NB4 (cell line): ENCODE measurements at regions not wholly inside any gene's neighbourhood (a gene's known extent, or its start where the extent isn't known, plus 50 kb on each side); places are given as distances from the start of the nearest gene placed in this dataset.

Source experiments
- MYC ChIP-seq: IDR thresholded peaks from 2 replicates; pipeline ENCODE4 v1.6.1; 2011; ENCODE audit warnings: low read depth, low read length
- TF ChIP-seq, protein P1 (sequence below): IDR thresholded peaks from one replicate; pipeline ENCODE4 v1.5.1; 2012; ENCODE audit warnings: low read depth, low read length
- TF ChIP-seq, protein P2 (sequence below): IDR thresholded peaks from 2 replicates; pipeline ENCODE4 v1.6.1; 2011; ENCODE audit warnings: low read depth, low read length

DNA sequence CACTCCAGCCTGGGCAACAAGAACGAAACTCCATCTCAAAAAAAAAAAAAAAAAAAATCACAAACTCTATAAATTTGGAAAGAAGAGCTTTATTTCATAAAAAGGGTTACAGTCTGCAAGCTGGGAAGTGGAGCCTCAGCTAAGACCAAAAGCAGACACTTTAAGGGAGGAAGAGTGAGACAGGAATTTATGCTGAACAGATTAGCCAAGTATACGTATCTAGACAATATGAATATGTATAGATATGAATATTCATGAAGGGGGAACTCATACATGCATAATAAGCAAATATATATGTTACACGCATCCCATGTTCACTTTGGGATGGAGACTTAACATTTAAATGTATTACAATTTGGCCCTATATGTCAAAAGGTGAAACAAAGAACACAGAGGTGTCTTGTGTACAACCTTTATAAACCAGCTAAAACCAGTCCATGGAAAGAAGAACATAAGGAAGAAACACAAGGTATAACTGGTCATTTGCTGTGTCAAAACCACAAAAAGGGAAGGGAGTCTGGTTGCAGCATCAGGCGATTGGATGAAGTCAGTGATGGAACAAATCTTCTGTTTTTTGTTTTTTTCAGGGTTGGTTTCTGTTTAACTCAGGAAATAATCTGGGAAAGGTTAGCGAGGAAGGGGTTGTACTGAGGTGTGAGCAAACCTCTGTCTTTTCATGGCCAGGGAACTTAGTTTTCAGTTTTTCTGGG lies 130.0 kb upstream of the MAOA start:
- TF ChIP-seq, protein P1, sequence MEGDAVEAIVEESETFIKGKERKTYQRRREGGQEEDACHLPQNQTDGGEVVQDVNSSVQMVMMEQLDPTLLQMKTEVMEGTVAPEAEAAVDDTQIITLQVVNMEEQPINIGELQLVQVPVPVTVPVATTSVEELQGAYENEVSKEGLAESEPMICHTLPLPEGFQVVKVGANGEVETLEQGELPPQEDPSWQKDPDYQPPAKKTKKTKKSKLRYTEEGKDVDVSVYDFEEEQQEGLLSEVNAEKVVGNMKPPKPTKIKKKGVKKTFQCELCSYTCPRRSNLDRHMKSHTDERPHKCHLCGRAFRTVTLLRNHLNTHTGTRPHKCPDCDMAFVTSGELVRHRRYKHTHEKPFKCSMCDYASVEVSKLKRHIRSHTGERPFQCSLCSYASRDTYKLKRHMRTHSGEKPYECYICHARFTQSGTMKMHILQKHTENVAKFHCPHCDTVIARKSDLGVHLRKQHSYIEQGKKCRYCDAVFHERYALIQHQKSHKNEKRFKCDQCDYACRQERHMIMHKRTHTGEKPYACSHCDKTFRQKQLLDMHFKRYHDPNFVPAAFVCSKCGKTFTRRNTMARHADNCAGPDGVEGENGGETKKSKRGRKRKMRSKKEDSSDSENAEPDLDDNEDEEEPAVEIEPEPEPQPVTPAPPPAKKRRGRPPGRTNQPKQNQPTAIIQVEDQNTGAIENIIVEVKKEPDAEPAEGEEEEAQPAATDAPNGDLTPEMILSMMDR = no peak
- no peak for TF ChIP-seq MYC
- TF ChIP-seq, protein P2, sequence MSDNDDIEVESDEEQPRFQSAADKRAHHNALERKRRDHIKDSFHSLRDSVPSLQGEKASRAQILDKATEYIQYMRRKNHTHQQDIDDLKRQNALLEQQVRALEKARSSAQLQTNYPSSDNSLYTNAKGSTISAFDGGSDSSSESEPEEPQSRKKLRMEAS = no peak
